GM10266 (cell line): ENCODE measurements at regions not wholly inside any gene's neighbourhood (a gene's known extent, or its start where the extent isn't known, plus 50 kb on each side); places are given as distances from the start of the nearest gene placed in this dataset.

Experiments used
- DNase-seq: peaks from one replicate; pipeline ENCODE4 v3.0.0; 2012; ENCODE audit errors: extremely low spot score
- CTCF ChIP-seq: IDR thresholded peaks from 2 replicates; pipeline ENCODE4 v1.5.1; 2012; ENCODE audit warnings: mild to moderate bottlenecking, low read depth; ENCODE audit not compliant: control insufficient read depth, insufficient read depth; ENCODE audit errors: missing control alignments

DNA sequence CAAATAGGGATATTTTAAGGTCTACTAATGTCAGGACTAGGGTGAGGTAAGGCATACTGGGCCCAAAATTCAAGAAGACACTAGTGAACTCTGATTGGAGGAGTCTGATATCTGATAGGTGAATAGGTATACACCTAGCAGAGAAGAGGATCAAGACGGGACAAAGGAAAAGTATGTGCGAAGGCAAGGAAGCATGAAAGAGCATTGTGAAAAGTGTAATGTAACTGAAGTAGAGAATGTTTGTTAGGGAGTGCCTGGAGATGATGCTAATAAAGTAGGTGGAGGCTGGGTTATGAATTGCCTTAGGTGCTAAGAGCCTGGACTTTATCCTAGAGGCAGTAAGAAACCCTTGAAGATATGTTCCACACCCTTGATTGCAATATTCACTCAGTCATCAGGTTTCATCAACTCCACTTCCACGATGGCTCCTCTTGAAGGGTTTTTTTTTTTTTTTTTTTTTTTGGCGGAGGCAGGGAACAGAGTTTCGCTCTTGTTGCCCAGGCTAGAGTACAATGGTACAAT is 49.9 kb upstream of the XIAP start:
- DNase-seq, result no peak
- TF ChIP-seq CTCF, result no peak
